Putamen (tissue), 1 donor: ENCODE measurements at regions not wholly inside any gene's neighbourhood (a gene's known extent, or its start where the extent isn't known, plus 50 kb on each side); places are given as distances from the start of the nearest gene placed in this dataset.

Experiments used
- DNase-seq: peaks from one replicate; pipeline ENCODE4 v3.0.0-alpha.2; 2016; ENCODE audit warnings: low spot score

DNA sequence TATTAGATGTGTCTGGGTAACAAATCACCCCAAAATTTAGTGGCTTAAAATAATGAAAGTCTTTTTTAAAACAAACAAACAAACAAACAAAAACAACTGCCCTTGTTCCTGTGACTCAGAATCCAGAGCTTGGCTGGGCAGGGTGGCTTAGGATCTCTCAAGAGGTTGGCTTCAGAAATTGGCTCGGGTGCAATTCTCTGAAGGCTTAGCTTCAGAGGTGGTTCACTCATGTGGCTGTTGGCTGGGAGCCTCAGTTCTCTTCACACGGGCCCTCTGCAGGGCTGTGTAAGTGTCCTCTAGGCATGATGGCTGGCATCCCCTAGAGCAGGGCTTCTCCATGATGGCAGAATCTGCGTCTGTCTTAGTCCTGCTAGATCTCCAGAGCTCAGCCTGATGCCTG, 179.9 kb upstream of the BCOR start:
- no peak for DNase-seq

DNA sequence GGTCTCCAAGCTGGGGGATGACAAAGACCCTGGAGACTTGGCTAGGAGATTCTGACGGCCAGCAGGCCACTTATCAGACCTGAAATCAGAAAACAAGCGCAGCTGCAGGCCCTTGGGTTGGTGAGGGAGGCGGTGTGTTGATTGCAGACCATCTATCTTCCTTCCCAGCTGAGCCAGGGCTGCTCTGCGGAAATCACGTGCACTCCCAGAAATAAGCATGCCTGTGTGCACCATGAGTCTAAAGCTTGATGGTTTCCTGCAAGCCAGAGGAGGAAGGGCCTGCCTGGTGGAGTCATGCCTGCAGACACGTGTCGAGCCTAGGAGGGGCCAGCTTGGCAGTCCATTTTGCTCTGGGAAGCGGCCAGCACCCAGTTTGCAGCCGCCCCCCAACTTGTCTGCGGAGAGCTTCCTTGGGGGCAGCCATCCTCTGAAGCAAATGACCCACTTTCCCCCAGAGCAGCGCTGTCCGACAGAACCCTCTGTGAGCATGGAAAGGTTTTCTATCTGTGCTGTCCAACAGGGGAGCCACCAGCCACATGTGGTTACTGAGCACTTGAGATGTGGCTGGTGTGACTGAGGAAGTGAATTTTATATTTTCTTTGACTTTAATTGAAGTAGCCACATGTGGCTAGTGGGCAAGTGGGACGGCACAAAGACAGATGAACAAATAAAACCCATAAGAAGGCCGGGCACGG, 175.7 kb upstream of the BCOR start:
- peak; percentile 29 for DNase-seq

DNA sequence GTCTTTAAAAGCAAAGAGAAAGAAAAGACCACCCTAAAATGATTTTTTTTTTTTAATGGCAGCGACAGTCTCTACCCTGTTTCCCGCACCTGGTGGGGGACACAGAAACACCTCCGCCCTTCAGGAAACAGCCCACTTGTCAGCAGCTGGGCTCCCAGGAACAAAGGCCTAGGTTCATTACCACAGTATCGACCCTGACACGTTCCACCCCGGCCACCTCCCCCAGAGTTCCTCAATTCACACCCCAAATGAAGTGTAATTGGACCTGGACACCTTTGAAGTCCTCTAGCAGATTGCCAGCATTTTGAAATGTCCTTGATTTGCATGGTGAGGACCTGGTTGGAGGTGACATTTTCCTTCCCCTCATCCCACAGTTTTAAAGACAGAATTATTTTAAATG, 175.0 kb upstream of the BCOR start:
- no peak for DNase-seq

DNA sequence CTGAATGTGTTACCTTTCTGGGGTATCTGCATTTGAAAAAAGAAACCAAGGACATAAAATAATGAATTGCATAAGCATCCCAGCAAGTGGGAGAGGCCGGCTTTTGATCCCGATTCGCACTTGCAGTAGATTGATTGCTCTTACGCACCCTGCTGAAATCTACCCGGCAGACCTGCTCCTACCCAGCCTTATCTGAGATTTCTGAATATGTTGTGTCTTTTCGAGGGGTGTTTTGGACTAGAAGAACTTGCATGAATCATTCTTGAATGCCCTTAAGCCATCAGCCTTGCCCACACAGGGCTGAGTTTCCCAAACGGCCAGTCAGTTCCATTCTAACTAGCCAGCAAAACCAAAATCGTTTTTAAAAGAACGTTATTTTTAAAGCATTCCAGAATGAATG, 174.4 kb upstream of the BCOR start:
- no peak for DNase-seq

DNA sequence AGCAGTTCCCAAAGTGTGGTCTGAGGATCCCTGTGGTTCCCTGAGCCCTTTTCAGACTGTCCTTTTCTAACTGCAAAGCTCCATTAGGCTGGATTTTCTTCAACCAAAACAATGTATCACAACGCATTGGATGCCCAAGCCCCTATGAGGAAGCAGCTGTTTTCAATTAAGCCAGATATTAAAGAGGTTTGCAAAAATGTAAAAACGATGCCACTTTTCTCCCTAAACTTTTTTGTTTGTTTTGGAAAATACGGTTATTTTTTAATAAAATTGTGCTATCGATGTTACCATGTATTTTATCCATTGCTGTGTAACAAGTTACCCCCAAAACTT, 170.4 kb upstream of the BCOR start:
- no peak for DNase-seq

DNA sequence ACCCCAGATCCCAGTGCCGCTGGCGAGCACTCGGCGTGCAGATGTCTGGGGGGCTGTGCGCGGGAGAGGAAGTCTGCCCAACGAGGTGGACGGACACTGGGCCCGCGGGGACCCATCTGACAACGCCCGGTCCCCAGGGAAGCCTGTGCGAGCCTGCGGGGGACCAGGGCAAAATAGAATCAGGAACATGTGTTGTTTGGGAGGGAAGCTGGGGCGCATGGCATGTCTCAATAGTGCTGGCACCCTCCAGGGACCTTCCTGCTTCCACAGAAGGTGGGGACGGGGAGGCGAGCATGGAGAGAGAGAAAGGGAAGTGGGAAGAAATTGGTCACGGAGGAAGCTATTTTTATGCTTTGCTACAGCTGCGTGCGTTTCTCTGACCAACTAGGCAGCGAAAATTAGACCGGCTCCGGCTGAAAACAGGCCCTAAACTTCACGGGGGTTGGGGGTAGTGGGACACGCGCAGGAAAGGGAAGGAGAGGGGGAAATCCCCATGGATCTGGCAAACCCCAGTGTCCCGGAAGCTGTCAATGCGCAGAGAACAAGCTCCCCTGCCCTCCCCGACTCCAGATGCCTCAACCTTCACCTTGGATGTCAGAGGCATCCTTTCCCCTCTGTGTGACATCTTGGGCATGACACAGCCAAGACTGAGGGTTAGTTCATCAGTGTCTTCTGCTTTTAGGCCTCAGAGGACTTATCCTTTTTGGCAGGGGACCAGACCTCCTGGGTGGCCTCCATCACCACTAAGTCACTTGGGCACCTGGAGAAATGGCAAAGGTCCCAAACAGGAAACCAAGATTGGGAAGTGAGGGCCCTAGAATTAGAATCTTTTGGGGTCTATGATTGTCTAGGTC, 169.8 kb upstream of the BCOR start:
- DNase-seq = no peak

DNA sequence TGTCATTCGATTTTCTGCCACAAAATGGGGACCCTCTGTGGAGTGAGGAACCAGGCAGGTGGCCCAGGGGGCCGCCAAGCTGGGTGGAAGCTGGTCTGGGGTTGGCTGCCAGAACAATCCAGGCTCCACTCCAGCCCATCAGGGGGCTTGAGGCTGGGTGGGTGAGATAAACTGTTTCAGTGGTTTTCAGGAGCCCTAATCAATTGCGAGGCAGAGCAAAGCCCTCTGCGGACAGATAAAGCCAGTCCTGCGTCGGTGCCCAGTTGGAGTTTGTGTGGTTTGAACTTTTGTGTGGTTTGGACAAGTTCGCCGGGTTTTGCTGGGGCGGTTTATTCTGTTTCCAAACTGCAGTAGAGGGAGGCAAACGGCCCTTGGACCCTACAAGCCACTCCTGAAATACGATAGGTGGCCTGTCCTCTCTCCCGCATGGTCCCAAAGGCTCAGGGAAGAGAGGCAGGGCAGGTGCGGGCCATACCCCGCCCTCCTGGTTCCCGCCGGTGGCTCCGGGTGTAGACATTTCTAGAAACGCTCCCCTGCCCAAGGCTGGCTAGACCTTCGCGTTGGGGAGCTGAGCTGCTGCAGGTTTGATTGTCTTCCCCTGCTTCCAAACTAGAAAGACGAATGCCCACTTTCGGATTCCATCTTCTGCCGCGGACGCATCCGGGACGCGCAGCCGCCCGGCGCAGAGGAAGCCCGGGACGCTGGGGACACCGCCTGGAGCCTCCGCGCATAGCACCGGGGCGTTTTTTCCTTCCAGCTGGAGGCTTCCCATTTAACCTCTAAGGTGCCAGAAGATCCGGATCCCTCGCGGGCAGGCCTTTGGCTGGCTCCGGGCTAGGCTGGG, 169.0 kb upstream of the BCOR start:
- peak; percentile 50 for DNase-seq

DNA sequence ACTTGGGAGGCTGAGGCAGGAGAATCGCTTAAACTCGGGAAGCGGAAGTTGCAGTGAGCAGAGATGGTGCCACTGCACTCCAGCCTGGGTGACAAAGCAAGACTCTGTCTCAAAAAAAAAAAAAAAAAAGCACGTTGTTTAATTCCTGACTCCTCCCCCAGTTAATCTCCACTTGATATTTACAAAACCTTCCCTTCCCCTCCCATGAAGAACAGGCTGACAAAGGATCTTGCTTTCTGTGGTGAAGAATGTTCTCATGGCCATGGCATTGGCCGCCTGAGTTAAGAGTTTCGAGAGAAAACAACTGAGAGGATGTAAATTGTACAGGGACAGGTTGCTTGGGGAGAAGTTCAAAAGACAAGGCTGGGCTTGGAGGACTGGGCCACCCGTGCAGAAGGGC, 168.2 kb upstream of the BCOR start:
- DNase-seq = no peak

DNA sequence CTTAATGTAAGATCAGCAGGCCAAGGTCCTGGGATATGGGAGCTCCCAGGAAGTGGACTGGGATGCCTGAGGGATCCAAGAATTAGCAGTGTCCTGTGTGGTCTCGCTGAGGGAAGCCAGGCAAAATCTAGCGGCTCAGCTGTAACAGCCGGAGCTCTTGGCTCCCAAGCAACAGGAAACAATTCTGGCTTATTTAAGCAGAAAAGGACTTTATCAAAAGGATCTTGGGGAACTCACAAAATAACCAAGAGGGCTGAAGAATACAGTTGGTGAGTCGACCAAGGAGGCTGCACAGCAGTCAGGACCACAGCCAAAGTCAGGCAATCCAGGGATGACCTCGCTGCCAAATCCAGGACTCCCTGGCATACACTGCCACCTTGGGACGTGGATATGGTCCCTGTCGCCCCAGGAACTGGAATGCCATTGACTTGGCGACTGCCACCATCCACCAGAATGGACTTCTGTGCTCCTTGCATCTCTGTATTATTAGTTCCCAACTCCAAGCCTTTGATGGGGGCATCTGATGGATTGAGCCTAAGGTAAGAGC, 165.3 kb upstream of the BCOR start:
- DNase-seq = no peak

DNA sequence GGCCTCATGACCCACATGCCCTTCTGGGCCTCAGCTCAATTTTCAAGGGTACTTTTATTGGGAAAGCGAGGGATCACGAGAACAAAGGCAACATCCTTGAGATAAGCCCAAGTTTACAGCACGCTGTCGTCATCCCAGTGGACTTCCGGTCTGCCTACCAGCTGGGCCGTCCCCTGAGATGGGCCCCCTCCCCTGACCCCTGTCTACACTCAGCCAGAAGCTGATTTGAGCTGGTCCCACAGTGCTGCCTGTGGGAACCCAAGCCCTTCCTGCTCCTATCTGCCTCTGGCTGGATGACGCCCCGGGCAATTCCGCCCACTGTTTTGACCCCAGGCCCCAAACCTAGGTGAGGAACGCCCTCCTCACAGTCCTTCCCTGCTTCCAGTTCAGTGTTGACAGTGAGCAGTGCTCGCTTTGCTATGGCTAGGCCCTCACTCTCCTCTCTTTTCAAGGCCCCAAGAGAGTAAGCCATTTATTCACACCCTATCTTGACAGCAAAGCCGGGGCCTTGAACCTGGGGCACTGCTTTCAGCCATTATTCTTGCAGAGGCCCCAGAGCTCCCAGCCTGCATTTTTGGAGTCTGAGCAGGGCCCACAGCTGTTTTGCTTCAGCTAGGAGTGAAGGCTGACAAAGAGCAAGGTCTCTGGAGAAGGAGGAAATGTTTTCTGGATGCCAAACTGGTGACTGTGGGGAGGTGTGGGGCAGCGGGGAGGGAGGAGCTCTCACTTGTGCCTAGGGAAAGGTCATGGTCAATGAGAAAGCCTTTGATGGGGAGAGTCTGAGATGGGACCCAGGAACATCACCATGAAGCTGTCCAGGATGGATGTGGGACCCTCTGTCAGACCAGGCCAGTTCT, 164.6 kb upstream of the BCOR start:
- DNase-seq = no peak

DNA sequence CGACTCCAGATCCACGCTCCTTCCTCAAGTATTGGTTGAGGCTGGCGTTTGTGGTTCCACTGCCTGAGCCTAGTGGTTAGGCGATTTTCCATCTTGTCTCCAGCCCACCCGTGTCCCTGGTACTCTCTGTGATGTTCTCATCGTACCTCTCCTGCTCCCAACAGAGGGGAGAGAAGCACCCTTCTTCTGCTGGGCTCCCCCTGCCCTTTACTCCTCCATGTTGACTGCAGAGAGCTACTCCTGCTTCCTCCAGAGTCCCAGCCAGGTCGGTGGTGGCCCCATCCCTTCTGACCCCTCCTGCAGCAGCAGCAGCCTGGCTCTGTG, 164.0 kb upstream of the BCOR start:
- DNase-seq = no peak

DNA sequence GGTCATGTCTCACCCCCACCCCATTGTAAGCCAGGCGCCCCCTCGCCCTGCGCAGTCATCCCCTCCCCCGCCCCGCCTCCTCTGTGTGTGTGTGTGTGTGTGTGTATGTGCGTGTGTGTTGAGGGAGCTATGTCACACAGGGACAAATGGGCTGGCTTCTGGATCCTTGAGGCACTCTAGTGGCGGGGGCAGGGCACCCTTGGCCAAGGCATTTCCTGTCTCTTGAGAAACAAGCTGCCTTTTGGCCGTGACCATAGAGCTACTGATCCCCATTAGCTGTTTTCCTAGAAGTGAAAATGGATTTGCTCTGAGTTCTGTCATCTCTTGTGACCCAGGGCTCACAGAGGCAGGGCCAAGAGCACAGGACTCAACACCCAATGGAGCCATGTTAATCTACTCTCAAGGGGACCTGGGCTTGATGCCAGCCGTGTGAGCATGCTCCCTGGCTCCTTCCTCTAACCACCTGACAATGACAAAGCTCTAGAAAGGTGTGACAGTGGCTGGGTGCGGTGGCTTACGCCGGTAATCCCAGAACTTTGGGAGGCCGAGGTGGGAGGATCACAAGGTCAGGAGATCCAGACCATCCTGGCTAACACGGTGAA, 162.5 kb upstream of the BCOR start:
- no peak for DNase-seq

DNA sequence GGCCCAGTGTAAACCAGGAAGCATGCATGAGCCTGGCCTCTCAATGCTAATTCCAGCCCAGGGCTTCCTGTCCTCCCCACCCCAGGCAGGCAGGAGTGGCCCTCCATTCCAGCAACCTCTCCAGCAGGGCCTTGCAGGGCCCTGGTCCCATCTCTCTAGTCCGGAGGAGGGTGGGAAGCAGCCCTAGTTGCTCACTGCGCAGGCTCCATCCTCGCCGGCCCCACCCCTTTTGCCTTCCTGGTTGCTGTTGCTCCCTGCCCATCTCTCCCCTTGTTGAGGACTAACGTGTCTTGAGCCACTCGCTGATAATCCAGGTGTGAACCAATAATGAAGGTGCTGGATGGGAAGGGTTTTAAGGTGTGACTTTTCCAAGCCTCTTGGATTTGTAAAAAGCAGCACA, 161.2 kb upstream of the BCOR start:
- no peak for DNase-seq

DNA sequence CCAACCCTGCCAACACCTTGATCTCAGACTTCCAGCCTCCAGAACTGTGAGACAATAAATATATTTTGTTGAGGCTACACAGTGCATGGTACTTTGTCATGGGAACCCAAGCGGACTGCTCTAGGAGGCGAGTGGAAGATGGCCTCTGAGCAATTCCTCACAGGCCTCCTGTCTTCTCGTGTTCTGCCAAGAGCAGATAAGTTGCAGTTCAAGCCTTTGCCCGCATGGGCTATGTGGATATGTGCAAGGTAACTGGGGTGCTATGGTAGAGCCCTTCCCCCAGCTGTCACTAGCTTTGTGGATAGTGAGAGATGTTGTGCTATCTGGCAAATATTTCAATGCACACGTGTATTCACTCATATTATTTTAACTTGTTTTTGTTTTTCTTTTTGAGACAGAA, 156.0 kb upstream of the BCOR start:
- DNase-seq = no peak

DNA sequence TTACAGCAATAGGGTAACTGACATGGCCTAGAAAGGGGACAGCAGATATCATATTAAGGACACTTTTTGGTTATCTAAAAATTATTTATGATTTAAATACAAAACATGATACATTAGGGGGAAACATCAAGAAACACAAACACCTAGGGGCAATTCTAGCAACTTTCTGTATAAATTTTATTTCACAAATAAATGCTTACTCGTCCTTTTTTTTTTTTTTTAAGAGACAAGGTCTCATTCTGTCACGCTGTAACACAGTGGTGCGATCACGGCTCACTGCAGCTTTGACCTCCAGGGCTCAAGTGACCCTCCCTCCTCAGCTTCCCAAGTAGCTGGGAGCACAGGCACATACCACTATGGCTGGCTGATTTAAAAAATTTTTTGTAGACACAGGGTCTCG, 151.8 kb upstream of the BCOR start:
- no peak for DNase-seq

DNA sequence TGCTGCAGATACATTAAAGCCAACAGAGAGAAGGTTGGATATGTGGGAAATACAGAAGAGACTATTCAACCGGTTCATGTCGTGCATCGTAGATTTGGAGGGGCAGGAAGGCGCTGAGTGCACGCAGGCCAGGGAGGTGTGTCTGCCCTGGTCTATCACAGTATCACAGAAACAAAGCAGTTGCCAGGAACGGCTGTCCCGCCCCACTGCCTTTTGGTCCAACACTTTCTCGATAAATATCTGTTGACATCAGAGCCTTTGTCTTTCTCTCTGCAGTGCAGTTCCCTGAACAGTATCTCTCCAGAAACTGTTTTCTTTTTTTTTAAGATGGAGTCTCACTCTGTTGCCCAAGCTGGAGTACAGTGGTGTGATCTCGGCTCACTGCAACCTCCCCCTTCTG, 151.1 kb upstream of the BCOR start:
- DNase-seq = no peak

DNA sequence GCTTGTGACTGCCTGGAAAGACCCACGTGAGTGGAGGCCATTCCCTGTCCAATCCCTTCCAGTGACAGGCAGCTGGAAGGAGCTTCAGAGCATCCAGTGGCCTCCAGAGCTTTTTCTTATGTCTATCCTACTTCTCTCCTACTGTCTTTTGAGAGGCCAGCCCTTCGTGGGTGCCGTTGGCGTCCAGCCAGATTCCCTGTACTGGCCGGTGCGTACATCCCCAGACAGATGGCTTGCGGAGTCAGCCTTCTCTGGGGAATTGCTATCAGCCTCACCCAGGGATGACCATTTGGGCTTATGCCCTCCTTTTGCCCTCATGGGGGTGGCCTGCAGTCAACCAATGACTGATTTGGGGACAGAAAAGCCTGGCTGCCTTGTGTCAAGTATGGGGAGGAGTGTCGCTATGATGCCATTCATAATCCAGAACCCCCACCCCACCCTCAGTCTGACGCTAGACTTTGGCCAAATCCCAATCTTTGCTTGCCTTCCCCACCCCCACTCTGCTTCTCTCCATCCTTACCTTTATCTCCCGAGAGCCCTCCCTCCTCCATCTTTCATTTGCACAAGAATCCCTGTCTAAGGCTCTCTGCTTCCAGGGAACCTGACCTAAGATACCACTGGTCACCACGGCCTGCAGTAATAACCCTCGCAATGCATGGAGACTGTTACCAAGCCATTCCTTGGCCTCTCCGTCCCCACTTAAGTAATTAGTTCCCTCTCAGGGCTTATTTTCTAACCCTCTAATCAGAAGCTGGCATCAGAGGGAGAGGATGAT, 150.3 kb upstream of the BCOR start:
- DNase-seq = no peak

DNA sequence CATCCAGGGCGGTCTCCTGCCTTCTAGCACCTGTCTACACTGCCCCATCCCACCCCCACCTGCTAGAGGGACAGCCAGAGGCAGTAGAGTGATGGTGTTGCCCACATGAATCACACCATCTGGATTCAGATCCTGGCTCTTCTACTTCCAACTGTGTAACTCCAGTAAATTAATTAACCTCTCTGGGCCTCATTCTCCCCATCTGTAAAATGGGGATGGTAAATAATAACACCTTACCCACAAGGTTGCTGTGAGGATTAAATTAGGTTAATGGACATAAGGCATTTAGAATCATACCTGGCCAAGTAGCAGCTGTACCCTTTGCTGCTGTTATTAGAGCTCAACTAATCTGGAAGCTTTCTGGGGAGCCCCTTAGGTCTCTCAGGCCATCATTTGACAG, 149.6 kb upstream of the BCOR start:
- DNase-seq = no peak

DNA sequence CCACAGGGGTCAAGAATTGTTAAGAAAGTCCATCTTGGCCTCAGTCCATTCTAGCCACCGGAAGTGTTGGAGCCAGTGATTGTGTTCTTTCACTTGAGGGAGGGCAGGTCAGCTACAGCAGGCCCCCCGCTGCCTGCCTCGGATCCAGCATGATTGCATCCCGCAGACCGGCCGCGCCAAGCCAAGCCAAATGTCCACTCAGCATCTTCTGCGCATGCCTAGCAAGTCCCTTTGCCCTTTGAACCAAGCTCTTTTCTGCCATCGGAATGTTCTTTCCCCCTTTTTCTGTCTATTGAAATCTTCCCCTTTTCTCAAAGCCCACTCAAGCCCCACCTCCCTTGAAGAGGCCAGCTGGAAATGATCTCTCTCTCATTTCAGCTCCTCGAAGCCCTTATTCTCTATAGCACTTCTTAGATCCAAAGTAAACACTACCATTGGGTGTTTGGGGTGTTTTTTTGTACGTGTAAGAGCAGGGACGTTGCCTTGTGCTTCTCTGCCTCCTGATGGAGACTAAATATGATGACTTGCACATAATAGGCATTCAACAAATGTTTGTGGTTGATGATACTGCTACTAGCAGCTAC, 147.8 kb upstream of the BCOR start:
- DNase-seq = no peak

DNA sequence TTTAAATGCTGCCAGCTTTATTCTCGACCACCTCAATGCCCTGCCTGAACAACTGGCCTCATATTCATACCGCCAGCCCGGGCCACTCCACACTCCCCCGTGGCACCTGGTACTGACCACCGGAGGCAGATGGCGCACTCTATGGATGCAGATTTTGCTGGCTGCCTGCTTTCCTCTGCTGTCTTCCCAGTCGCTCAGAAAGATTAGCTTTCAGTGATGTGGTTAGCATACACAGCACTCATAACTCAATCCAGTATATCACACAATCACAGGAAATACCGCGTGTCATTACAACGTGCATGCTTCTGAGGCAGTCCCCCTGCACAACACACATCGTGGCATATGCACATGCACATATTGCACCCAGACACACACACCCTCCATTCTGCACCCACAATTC, 147.2 kb upstream of the BCOR start:
- no peak for DNase-seq
